ENCODE measurements at regions not wholly inside any gene's neighbourhood (a gene's known extent, or its start where the extent isn't known, plus 50 kb on each side); places are given as distances from the start of the nearest gene placed in this dataset.
"Not testable (repeated sequence)": the region's sequence is repeated elsewhere in the genome, so short reads cannot be mapped to it uniquely, and the experiment has no call there.

DNA sequence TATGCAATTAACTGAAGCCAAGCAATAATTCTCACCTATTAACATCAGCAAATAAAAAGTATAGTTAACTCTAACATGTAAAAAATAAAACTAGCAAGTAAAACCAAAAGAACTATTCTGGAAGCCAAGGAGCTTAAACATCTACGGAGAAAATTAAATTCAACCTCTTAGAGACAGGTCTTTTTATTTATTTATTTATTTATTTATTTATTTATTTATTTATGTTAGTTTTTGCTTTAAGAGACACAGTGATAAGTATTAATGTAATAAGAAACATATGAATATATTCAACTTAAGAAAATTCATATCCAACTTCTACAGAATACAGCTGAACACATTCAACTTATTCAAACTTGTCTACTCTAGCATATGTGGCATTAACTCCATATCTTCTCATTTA lies 472.1 kb upstream of the IZUMO3 start:
- Histone ChIP-seq H3K9me3 (no peaks in the 10 kb centered on the region), H3K27me3 (no peaks in the 10 kb centered on the region), H3K36me3 (no peaks in the 10 kb centered on the region), H3K4me1 (no peaks in the 10 kb centered on the region), H3K4me3 (no peak overlapping the region), H3K27ac (no peak overlapping the region)
- intact Hi-C loops (cut with DNase I): no loop called here
- TF ChIP-seq, protein P1, sequence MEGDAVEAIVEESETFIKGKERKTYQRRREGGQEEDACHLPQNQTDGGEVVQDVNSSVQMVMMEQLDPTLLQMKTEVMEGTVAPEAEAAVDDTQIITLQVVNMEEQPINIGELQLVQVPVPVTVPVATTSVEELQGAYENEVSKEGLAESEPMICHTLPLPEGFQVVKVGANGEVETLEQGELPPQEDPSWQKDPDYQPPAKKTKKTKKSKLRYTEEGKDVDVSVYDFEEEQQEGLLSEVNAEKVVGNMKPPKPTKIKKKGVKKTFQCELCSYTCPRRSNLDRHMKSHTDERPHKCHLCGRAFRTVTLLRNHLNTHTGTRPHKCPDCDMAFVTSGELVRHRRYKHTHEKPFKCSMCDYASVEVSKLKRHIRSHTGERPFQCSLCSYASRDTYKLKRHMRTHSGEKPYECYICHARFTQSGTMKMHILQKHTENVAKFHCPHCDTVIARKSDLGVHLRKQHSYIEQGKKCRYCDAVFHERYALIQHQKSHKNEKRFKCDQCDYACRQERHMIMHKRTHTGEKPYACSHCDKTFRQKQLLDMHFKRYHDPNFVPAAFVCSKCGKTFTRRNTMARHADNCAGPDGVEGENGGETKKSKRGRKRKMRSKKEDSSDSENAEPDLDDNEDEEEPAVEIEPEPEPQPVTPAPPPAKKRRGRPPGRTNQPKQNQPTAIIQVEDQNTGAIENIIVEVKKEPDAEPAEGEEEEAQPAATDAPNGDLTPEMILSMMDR (IDR thresholded peaks at IDR 0.05): no peak
- no peak for DNase-seq (ENCODE audit: low spot score in 2 of 2)

DNA sequence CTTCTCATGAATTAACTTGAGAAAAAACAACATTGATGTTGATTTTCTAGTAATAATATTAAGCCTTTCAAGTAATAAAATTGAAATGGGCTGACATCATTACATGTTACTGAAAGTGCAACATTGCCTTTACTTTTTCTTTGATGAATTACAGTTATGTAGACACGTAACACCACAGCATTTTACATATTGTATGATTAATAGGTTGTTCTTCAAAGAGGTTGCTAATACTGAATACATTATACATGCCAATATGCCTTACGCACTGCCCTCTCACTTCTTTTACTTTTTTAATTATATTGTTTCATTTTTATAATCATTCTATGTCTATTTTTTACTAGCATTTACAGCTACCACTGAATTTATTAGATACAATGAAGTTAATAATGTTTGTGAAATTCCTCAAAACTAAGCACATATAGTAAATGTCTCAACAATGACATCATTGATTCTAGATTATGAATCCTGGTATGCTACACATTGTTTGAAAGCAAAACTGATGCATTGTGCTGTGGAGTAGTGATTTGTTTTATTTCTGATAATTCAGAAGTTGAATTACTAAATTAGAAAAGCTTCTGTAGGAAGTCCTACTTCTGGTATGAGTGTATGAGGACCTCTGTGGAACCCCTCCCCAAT lies 464.4 kb upstream of the IZUMO3 start:
- intact Hi-C loops (cut with DNase I): no loop called here
- TF ChIP-seq, protein P1 (IDR thresholded peaks at IDR 0.05): no peak
- DNase-seq (ENCODE audit: low spot score in 2 of 2): no peak

DNA sequence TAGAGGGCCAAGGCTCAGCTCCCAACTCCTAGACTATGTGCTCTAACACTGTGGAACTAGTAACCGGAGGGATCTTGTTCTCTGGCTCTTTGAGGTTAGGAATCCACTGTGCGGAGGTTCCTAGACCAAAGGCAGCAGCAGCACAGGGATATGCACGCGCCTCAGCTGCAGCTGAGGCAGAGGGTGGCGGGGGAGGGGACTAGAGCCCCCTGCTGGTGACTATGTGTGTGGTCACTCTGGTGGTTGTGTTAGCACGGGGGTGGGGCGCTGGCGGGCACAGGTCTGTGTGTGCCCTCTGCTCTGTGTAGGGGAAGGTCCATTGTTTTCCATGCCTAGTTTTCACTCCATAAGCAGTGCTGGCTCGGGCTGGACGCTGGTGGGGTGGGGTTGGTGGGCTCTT lies 458.0 kb upstream of the IZUMO3 start:
- Histone ChIP-seq H3K9me3 (no peaks in the 10 kb centered on the region), H3K36me3 (no peaks in the 10 kb centered on the region), H3K27ac (no peak overlapping the region), H3K27me3 (no peaks in the 10 kb centered on the region), H3K4me3 (no peak overlapping the region), H3K4me1 (no peaks in the 10 kb centered on the region)
- no peak for DNase-seq (ENCODE audit: low spot score in 2 of 2)
- intact Hi-C loops (cut with DNase I): no loop called here
- TF ChIP-seq, protein P1 (IDR thresholded peaks at IDR 0.05): no peak

More for the DNA sequence above, 464.4 kb upstream of the IZUMO3 start:
- Histone ChIP-seq H3K4me1 (no peaks in the 10 kb centered on the region), H3K27ac (no peak overlapping the region), H3K27me3 (no peaks in the 10 kb centered on the region), H3K36me3 (no peaks in the 10 kb centered on the region), H3K9me3 (no peaks in the 10 kb centered on the region), H3K4me3 (no peak overlapping the region)

DNA sequence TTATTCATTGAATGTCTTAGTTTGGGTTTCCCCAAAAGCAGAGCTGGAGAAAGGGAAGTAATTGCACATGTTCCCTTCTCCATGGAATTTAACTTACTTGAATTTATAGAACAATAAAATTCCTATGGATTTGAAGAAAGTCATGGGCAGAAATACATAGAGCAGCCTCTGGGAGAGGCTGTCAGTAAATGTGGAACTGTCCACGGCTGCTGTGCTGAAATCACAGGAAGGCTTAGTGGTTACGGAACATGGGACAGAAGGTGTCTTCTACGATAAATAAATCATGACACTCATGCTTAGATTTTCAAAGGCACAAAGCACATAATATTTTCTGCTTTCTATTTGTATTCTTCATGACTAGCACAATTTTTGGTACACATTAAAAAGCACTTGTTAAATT lies 440.6 kb upstream of the IZUMO3 start:
- no peaks in the 10 kb centered on the region for H3K27me3 ChIP-seq
- H3K27ac ChIP-seq: no peak overlapping the region
- DNase-seq (ENCODE audit: low spot score in 2 of 2): no peak
- H3K4me3 ChIP-seq: no peak overlapping the region
- intact Hi-C loops (cut with DNase I): no loop called here
- H3K9me3 ChIP-seq: no peaks in the 10 kb centered on the region
- no peaks in the 10 kb centered on the region for H3K4me1 ChIP-seq
- H3K36me3 ChIP-seq: no peaks in the 10 kb centered on the region
- TF ChIP-seq, protein P1 (IDR thresholded peaks at IDR 0.05): no peak

DNA sequence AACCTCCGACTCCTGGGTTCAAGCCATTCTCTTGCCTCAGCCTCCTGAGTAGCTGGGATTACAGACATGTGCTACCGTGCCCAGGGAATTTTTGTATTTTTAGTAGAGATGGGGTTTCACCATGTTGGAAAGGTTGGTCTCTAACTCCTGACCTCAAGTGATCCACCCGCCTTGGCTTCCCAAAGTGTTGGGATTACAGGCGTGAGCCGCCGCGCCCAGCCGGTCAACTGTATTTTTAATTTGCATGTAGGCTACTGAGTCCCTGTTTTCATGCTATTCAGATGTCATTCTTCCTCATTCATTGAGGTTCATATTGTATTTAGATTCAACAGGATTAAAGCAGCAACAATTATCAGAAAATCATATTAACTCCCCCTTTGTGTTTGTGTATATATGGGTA lies 425.1 kb upstream of the IZUMO3 start:
- intact Hi-C loops (cut with DNase I); H3K9me3 ChIP-seq; H3K36me3 ChIP-seq: not testable (repeated sequence)

DNA sequence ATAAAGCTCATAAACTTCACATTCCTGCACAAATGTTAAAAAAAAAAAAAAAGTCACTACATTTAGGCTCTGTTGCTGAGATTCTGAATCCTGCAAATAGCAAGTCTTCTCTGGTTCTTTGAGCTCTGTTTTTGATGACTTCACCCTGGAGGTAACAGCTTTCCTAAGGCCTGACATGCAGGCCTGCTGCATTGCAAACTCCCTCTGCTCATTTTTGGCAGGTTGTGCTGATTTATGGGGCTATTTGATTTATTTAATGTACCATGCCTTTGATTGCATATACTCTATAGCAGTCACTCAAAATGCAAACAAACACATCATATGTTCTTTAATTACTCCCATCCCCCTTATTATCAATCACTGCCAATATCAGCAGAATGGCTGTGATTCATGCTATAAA lies 416.1 kb upstream of the IZUMO3 start:
- intact Hi-C loops (cut with DNase I): no loop called here
- Histone ChIP-seq H3K36me3 (no peaks in the 10 kb centered on the region), H3K9me3 (no peaks in the 10 kb centered on the region), H3K4me1 (no peaks in the 10 kb centered on the region), H3K4me3 (no peak overlapping the region), H3K27ac (no peak overlapping the region), H3K27me3 (no peaks in the 10 kb centered on the region)
- TF ChIP-seq, protein P1 (IDR thresholded peaks at IDR 0.05): no peak
- DNase-seq (ENCODE audit: low spot score in 2 of 2): no peak

More for the DNA sequence above, 425.1 kb upstream of the IZUMO3 start:
- H3K27me3 ChIP-seq; H3K27ac ChIP-seq; H3K4me3 ChIP-seq; H3K4me1 ChIP-seq; DNase-seq (ENCODE audit: low spot score in 2 of 2): not testable (repeated sequence)

Measured in ascending aorta (tissue), 2 donors.